ENCODE measurements at regions not wholly inside any gene's neighbourhood (a gene's known extent, or its start where the extent isn't known, plus 50 kb on each side); places are given as distances from the start of the nearest gene placed in this dataset.

- Histone ChIP-seq H3K4me3 (ENCODE audit: low read depth in 1 of 2, low read length in 2 of 2) (no peak overlapping the region), H4K20me1 (ENCODE audit: insufficient read depth, low read length) (no peaks in the 10 kb centered on the region), H2AFZ (ENCODE audit: low read depth, low read length) (no peak overlapping the region), H3K36me3 (ENCODE audit: insufficient read depth, low read length) (no peaks in the 10 kb centered on the region), H3K9ac (ENCODE audit: low read depth, low read length) (no peak overlapping the region), H3K4me1 (ENCODE audit: insufficient read depth, low read length) (no peaks in the 10 kb centered on the region), H3K9me3 (ENCODE audit: insufficient read depth, low read length, severe bottlenecking) (no peaks in the 10 kb centered on the region), H3K4me2 (ENCODE audit: insufficient read depth, low read length) (no peak overlapping the region), H3K27ac (ENCODE audit: low read length) (no peak overlapping the region), H3K79me2 (ENCODE audit: insufficient read depth, low read length) (no peaks in the 10 kb centered on the region), H3K27me3 (ENCODE audit: insufficient read depth, low read length, poor library complexity) (no peaks in the 10 kb centered on the region)
- no peak for ATAC-seq (ENCODE audit: insufficient read depth, low read depth)
- DNase-seq = no peak
- TF ChIP-seq CTCF (IDR thresholded peaks at IDR 0.05; ENCODE audit: borderline replicate concordance, extremely low read depth, low read length, poor library complexity, severe bottlenecking) (no peak), EZH2 (IDR thresholded peaks at IDR 0.05; ENCODE audit: borderline replicate concordance, low read depth, low read length, severe bottlenecking) (no peak)
These were observed 81.1 kb upstream of the MBL2 start for GRCh38 chr10:52853704-52854103.

DNA sequence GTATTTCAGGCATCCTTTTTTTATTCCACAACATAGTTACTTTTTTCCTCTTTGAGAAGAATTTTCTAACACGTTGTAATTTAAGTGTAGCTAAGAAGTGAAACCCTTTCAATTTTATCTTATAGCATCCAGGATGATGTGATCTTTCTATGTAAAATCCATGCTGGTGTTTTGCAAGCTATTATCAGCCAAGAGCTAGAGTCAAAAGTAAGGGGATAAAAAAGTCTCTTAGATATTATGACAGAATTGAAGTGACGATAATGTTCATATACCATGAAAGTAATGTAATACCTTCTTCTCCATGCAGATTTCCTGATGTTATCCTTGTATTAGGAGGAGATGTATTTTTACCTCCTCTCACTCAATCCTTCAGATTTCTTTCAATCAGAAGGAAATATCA lies 64.2 kb upstream of the MBL2 start:
- Histone ChIP-seq H3K27me3 (ENCODE audit: insufficient read depth, low read length, poor library complexity) (no peaks in the 10 kb centered on the region), H3K9ac (ENCODE audit: low read depth, low read length) (no peak overlapping the region), H3K9me3 (ENCODE audit: insufficient read depth, low read length, severe bottlenecking) (peaks cover 3% of the 10 kb centered on the region), H3K27ac (ENCODE audit: low read length) (no peak overlapping the region), H4K20me1 (ENCODE audit: insufficient read depth, low read length) (no peaks in the 10 kb centered on the region), H3K79me2 (ENCODE audit: insufficient read depth, low read length) (no peaks in the 10 kb centered on the region), H2AFZ (ENCODE audit: low read depth, low read length) (no peak overlapping the region), H3K4me2 (ENCODE audit: insufficient read depth, low read length) (no peak overlapping the region), H3K4me3 (ENCODE audit: low read depth in 1 of 2, low read length in 2 of 2) (no peak overlapping the region), H3K36me3 (ENCODE audit: insufficient read depth, low read length) (no peaks in the 10 kb centered on the region), H3K4me1 (ENCODE audit: insufficient read depth, low read length) (no peaks in the 10 kb centered on the region)
- TF ChIP-seq EZH2 (IDR thresholded peaks at IDR 0.05; ENCODE audit: borderline replicate concordance, low read depth, low read length, severe bottlenecking) (no peak), CTCF (IDR thresholded peaks at IDR 0.05; ENCODE audit: borderline replicate concordance, extremely low read depth, low read length, poor library complexity, severe bottlenecking) (no peak)
- DNase-seq (no peak), ATAC-seq (ENCODE audit: insufficient read depth, low read depth) (no peak)
